Right cardiac atrium (tissue), 5 donors: ENCODE measurements at regions not wholly inside any gene's neighbourhood (a gene's known extent, or its start where the extent isn't known, plus 50 kb on each side); places are given as distances from the start of the nearest gene placed in this dataset.

Source experiments
- ATAC-seq, 2 donors: fragments of 200-7000 bp; cut with Tn5 transposase; one replicate each; pipeline versions ENCODE4 v1.8.0 to v1.9.1; 2020; ENCODE audit warnings: moderate library complexity in 2 of 2, mild to moderate bottlenecking in 1 of 2
- DNase-seq, 3 donors: peaks; one replicate each; pipeline ENCODE4 v3.0.0-alpha.2; 2020
- H3K27ac ChIP-seq: one replicate; pipeline ENCODE4 v1.5.1; 2013; ENCODE audit warnings: mild to moderate bottlenecking, low read length, control low read depth, moderate library complexity
- H3K27me3 ChIP-seq: one replicate; pipeline ENCODE4 v1.6.1; 2013; ENCODE audit not compliant: control insufficient read depth, insufficient read depth
- H3K4me1 ChIP-seq: one replicate; pipeline ENCODE4 v1.6.1; 2013; ENCODE audit warnings: low read length; ENCODE audit not compliant: control insufficient read depth, insufficient read depth
- H3K4me3 ChIP-seq: one replicate; pipeline ENCODE4 v1.5.1; 2013; ENCODE audit warnings: low read length, control low read depth
- H3K9me3 ChIP-seq: one replicate; pipeline ENCODE4 v1.6.1; 2013; ENCODE audit warnings: low read length; ENCODE audit not compliant: control insufficient read depth
- WGBS: extraction: QIAGEN DNeasy Blood & Tissue Kit; methylation state at CpG from one replicate; pipeline ENCODE4 v1.1.7; 2013; 5-methylcytosine and 5-hydroxymethylcytosine counted together
- intact Hi-C, 4 donors: fragments of 100-400 bp; cut with DNase I; formaldehyde crosslinking; loops; one replicate each; pipeline versions ENCODE4 v1.11.0 to v1.14.0; 2022 to 2023
- donor health status: healthy with polysubstance abuse.
- donor health status: DM: no; HTN: yes; CAD: no.
- donor health status: DM: no; HTN: no; CAD: no.
- donor health status: DM: no; HTN: yes; CAD: no; lungs with severe emphysema.
- donor health status: DM: yes; HTN: yes; CAD: no.

DNA sequence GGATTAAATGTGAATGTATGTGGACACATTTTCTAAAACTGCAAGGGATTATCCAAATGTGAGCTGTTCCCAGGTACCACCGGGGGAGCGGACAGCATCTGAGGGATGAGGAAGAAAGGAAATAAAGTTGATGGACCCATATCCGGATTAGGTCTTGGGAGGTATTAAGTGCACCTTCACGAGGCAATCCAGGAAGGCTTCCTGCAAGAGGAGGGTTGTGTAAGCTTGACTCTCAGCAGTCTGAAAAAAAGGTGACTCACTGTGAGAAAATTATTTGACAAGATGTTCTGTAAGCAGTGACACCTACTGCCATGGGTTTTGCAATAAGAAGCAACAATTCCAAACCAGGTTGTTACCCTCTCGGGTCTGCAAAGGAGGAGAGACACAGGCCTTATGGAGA, 55.0 kb upstream of the LRFN2 start:
- Histone ChIP-seq H3K4me1 (no peaks in the 10 kb centered on the region), H3K27me3 (no peaks in the 10 kb centered on the region), H3K9me3 (no peaks in the 10 kb centered on the region), H3K27ac (no peak overlapping the region), H3K4me3 (no peak overlapping the region)
- intact Hi-C loops, result no loop called here
- ATAC-seq (no peak), DNase-seq (no peak)
- WGBS, result 87% methylated on average over 5 of the region's 5 CpGs

- 24% methylated on average over 16 of the region's 16 CpGs for WGBS
- Histone ChIP-seq H3K4me3 (no peak overlapping the region), H3K4me1 (no peaks in the 10 kb centered on the region), H3K9me3 (no peaks in the 10 kb centered on the region), H3K27ac (no peak overlapping the region), H3K27me3 (no peaks in the 10 kb centered on the region)
- peak in 2 of 3 donors; percentile 19 to 49 for DNase-seq
- peak in 1 of 2 donors; percentile 24 for ATAC-seq
- intact Hi-C loops, result no loop called here
Measured at GRCh38 chr6:40640599-40641227, 53.5 kb upstream of the LRFN2 start.
